Testis (tissue), 2 donors: ENCODE measurements at regions not wholly inside any gene's neighbourhood (a gene's known extent, or its start where the extent isn't known, plus 50 kb on each side); places are given as distances from the start of the nearest gene placed in this dataset.

Source experiments
- DNase-seq: peaks from one replicate; pipeline ENCODE4 v3.0.0-alpha.2; 2019
- H3K27ac ChIP-seq, 2 donors: fragments of 200-600 bp; sonication (generic); one replicate each; pipeline ENCODE4 v1.5.1; 2019
- H3K27me3 ChIP-seq: fragments of 200-600 bp; sonication (generic); one replicate; pipeline ENCODE4 v1.5.1; 2019
- H3K36me3 ChIP-seq: fragments of 200-600 bp; sonication (generic); one replicate; pipeline ENCODE4 v1.5.1; 2017; ENCODE audit warnings: low read depth; ENCODE audit errors: missing control alignments
- H3K4me1 ChIP-seq: fragments of 200-600 bp; sonication (generic); one replicate; pipeline ENCODE4 v1.5.1; 2019
- H3K4me3 ChIP-seq, 2 donors: fragments of 200-600 bp; sonication (generic); one replicate each; pipeline ENCODE4 v1.5.1; 2017 to 2019
- H3K9me3 ChIP-seq: fragments of 200-600 bp; sonication (generic); one replicate; pipeline ENCODE4 v1.5.1; 2017
- POLR2A ChIP-seq: fragments of 450-650 bp; IDR thresholded peaks from one replicate; pipeline ENCODE4 v1.6.1; 2017; ENCODE audit warnings: antibody characterized with exemption, mild to moderate bottlenecking, moderate library complexity
- WGBS, 2 donors: methylation state at CpG; one replicate each; pipeline ENCODE4 v1.1.5; 2018; 5-methylcytosine and 5-hydroxymethylcytosine counted together
- intact Hi-C: fragments of 100-400 bp; cut with DNase I; formaldehyde crosslinking; loops from one replicate; pipeline ENCODE4 v1.15.1; 2023; ENCODE audit warnings: low total_unique reads
- TF ChIP-seq, protein P1 (sequence below), 3 experiments: fragments of 450-650 bp in 2 of 3; fragments of 200-600 bp in 1 of 3; sonication (generic) in 1 of 3; IDR thresholded peaks; one replicate each; pipeline ENCODE4 v1.5.1; 2016 to 2019; ENCODE audit warnings: antibody characterized with exemption in 3 of 3, mild to moderate bottlenecking in 2 of 3, moderate library complexity in 1 of 3

DNA sequence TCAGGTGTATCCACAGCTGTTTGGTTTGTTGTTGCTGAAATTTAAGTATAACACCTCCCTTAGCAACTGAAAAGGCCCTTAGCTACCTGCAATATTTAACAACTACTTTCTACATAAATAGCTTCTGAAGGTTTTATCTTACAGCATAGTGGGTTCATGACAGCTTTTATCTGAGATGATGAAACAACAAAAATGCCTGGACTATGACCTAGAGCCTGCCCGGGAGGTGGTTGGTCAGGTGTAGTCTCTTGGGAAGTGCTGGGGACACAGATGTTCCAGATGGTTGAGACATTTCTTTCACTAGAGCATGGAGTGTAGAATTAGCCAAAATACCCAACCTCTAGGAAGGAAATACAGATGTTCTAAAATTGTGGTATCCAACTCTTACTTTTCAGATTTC, 705.4 kb downstream of the MAFB start:
- 81 to 100% methylated on average over 1 of the region's 1 CpG for WGBS, 2 donors
- Histone ChIP-seq H3K27me3 (no peaks in the 10 kb centered on the region), H3K4me3 (no peak overlapping the region), H3K4me1 (no peaks in the 10 kb centered on the region), H3K27ac (no peak overlapping the region), H3K9me3 (no peaks in the 10 kb centered on the region), H3K36me3 (no peaks in the 10 kb centered on the region)
- no peak for DNase-seq
- TF ChIP-seq POLR2A = no peak
- TF ChIP-seq, protein P1, sequence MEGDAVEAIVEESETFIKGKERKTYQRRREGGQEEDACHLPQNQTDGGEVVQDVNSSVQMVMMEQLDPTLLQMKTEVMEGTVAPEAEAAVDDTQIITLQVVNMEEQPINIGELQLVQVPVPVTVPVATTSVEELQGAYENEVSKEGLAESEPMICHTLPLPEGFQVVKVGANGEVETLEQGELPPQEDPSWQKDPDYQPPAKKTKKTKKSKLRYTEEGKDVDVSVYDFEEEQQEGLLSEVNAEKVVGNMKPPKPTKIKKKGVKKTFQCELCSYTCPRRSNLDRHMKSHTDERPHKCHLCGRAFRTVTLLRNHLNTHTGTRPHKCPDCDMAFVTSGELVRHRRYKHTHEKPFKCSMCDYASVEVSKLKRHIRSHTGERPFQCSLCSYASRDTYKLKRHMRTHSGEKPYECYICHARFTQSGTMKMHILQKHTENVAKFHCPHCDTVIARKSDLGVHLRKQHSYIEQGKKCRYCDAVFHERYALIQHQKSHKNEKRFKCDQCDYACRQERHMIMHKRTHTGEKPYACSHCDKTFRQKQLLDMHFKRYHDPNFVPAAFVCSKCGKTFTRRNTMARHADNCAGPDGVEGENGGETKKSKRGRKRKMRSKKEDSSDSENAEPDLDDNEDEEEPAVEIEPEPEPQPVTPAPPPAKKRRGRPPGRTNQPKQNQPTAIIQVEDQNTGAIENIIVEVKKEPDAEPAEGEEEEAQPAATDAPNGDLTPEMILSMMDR (IDR thresholded peaks at IDR 0.05) = no peak
- intact Hi-C loops = no loop called here

DNA sequence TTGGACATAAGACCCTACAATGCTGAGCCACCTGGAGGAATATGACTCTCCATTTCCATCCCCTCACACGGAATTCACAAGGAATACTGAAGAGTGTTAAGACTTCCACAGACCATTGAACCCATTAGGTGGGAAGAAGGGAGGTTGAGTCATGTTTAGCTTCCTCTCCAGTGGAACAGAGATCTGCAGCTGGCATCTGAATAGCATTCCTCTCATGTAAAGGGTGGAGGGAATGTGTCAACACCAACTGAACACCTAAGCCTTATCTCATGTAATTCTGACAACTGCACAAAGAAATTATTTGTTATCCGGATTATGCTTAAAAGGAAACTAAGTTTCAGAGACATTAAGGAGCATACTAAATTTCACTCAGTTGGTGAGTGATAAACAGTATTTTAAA, 705.9 kb downstream of the MAFB start:
- WGBS, 2 donors = 80 to 82% methylated on average over 2 of the region's 2 CpGs
- Histone ChIP-seq H3K4me3 (no peak overlapping the region), H3K27me3 (no peaks in the 10 kb centered on the region), H3K36me3 (no peaks in the 10 kb centered on the region), H3K9me3 (no peaks in the 10 kb centered on the region), H3K27ac (no peak overlapping the region), H3K4me1 (no peaks in the 10 kb centered on the region)
- TF ChIP-seq, protein P1 (IDR thresholded peaks at IDR 0.05) = no peak
- TF ChIP-seq POLR2A = no peak
- DNase-seq = no peak
- intact Hi-C loops = no loop called here

DNA sequence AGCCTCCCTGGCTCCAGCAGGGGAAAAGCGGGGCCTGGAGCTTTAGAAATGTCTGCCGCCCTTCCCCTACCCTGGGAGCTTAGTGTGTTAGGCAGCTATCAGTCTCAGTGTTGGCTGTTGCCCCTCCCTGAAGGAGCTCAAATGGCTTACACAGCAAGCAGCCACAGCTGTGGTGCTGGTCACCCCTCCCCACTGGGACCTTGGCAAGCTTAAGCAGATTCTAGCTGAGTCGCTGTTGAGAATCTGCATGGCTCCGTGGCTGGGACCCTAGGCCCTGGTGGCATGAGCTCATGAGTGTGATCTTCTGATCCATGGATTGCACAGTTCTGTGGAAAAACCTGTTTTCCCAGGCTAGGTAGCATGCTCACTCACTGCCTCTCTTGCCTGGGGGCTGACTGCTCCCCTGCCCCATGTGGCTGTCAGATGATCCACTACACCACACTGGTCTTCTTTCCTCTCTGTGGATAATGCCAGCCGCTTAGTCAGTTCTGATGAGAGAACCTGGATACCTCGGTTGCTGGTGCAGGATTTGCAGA, 714.0 kb downstream of the MAFB start:
- H3K4me1 ChIP-seq = no peaks in the 10 kb centered on the region
- no peak overlapping the region for H3K27ac ChIP-seq
- no peaks in the 10 kb centered on the region for H3K9me3 ChIP-seq
- WGBS, 2 donors = 82 to 85% methylated on average over 2 to 6 of the region's 6 CpGs
- TF ChIP-seq, protein P1 (IDR thresholded peaks at IDR 0.05) = no peak
- no peak for TF ChIP-seq POLR2A
- H3K36me3 ChIP-seq = no peaks in the 10 kb centered on the region
- no peak for DNase-seq
- intact Hi-C loops = no loop called here
- H3K27me3 ChIP-seq = no peaks in the 10 kb centered on the region
- no peak overlapping the region for H3K4me3 ChIP-seq

DNA sequence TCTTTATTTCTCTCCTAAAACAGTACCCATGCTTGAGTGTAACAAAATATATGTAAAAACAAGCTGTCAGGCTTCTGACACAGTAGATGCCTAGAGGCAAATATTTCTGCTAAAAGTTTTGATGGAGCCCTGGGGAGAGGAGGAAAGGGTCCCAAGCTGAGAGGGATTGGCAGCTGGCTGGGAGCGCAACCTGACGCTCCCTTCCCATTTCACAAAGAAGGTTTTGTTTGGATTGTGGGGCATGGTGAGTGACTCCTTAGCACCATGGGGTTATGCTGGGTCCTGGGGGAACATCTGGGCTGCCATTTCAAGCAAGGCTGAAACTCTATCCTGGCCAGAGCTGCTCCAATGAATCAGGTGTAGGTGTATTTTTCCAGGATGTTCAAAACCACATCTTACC, 720.5 kb downstream of the MAFB start:
- 95 to 100% methylated on average over 2 of the region's 2 CpGs for WGBS, 2 donors
- no peaks in the 10 kb centered on the region for H3K9me3 ChIP-seq
- H3K4me3 ChIP-seq = no peak overlapping the region
- no peak overlapping the region for H3K27ac ChIP-seq
- intact Hi-C loops = no loop called here
- no peaks in the 10 kb centered on the region for H3K36me3 ChIP-seq
- DNase-seq = no peak
- TF ChIP-seq POLR2A = no peak
- TF ChIP-seq, protein P1 (IDR thresholded peaks at IDR 0.05) = no peak
- no peaks in the 10 kb centered on the region for H3K4me1 ChIP-seq
- no peaks in the 10 kb centered on the region for H3K27me3 ChIP-seq

DNA sequence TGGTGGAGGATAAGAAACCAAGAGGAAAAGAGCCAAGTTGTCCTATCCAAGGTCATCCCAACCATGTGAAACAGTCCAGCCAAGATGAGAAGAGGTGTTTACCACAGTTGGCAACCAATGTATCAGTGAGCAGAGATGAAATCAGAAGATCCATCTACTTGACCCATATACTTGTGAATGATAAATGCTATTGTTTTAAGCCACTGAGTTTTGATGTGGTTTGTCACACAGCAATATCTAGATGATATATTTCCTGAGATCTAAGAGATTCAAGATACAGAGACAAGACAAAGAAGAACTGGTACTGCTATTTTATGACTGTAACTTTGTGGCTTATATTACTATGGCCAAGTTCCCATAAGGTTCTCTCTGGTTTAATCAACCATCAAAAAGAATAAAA, 721.2 kb downstream of the MAFB start:
- Histone ChIP-seq H3K4me3 (no peak overlapping the region), H3K27ac (no peak overlapping the region), H3K4me1 (no peaks in the 10 kb centered on the region), H3K36me3 (no peaks in the 10 kb centered on the region), H3K9me3 (no peaks in the 10 kb centered on the region), H3K27me3 (no peaks in the 10 kb centered on the region)
- DNase-seq = no peak
- intact Hi-C loops = no loop called here
- no peak for TF ChIP-seq POLR2A
- TF ChIP-seq, protein P1 (IDR thresholded peaks at IDR 0.05) = no peak
